ENCODE measurements at regions not wholly inside any gene's neighbourhood (a gene's known extent, or its start where the extent isn't known, plus 50 kb on each side); places are given as distances from the start of the nearest gene placed in this dataset.

DNA sequence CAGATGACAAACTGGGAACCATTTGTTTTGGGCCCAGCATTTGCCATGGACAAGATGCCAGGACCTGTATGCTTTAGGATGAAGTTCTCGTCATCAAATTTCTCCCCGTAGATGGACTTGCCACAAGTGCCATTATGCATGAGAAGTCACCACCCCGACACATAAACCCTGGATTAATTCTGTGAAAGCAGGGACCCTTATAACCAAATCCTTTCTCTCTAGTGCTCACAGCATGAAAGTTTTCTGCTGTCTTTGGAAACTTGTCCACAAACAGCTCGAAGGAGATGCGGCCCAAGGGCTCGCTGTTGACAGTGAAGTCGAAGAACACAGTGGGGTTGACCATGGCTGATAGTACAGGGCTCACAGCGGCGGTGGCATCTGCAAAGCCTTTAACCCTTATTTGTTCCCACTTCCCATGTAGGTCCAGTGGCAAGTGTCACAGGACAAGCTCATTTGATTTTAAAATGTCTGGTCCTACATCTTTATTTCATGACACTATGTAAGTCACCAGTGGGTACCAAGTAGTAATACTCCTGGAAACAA is 75.2 kb upstream of the MIR17HG start:
- no peak for DNase-seq (ENCODE audit: low spot score)

DNA sequence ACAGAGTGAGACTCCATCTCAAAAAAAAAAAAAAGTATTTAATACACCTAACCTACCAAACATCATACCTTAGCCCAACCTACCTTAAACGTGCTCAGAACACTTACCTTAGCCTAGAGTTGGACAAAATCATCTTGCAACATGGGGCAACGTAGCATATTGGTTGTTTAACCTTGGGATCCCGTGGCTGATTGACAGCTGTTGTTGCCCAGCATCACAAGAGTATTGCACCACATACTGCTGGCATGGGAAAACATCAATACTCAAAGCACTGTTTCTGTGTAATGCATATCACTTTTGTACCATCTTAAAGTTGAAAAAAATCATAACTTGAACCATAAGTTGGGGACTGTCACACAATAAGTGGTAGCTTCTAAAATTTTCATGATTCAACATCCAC is 73.8 kb upstream of the MIR17HG start:
- DNase-seq (ENCODE audit: low spot score), result no peak

DNA sequence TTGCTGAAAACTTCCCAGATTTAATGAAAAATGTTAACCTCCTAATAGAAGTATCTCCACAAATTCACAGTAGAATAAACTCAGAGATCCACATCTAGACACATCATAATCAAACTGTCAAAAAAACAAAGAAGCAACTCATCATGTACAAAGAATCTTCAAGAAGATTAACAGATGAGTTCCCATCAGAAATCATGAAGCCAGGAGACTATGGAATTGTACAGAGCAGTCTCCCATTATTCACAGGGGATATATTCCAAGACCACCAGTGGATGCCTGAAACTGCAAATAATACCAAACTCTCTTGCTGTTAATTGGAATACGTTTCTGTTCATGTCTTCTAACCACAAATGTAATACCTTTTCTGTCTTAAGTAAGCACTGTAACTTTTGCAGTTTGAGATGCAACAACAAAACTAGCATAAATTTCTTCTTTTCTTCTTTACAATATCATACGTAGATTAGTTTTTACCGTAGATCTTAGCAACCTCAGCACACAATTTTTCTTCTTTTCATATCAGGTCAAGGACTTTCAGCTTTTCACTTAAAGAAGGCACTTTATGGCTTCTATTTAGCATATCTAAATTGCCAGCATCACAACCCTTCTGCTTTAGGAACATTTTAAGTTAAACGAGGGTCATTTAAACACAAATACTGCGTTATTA is 70.3 kb upstream of the MIR17HG start:
- DNase-seq (ENCODE audit: low spot score), result no peak

DNA sequence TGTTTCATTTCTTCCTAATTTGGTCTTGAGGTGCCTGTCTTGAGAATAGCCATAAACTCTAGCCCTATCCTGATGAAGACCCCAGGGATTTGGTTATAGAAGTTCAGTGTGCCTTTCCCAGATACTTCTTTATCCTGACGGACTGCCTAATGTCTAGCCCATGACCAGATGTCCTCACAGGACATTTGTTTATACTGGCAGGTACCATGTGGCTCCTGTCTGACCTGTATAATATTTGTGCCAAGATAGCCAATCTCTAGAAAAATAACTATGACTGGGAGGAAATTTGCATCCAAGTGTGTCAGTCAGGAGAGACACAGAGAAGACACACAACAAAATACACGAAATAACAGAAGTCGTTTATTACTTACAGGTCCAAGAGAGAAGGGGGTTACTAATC is 69.2 kb upstream of the MIR17HG start:
- DNase-seq (ENCODE audit: low spot score), result no peak

DNA sequence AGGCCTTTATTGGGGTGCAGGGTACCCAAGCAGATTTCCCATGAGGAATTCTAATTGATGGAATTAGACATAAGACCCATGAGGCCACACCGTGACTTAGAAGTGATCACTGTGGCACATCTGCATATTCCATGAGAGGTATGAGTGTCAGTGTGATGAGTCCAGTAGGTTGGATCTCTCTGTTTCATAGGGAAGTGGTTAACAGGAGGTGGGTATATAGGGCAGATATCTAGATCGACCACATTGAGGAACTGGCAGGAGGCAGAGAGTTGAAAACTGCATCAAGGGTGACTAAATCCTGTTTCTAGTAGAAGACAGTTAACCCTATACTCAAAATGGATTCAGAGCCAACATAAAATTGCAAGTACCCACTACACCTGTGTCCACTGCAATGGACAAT is 68.6 kb upstream of the MIR17HG start:
- no peak for DNase-seq (ENCODE audit: low spot score)

DNA sequence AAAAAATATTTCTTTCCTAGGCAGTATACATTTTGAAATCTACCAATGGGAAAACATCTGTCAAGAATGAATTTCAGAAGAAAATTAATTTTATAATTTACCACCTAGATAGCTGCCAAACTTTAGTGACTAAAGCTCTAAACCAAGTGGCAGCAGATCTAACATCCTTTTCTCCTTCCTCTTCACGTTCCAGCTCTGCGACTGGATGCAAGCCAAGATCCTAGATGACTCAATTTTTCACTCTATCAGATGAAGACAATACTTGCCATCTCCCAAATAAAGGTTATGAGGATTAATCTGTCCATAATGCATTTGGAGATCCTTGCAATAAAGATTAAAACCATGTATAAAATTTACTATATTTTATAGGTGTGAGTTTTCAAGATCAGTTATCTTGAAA is 66.7 kb upstream of the MIR17HG start:
- DNase-seq (ENCODE audit: low spot score), result no peak

DNA sequence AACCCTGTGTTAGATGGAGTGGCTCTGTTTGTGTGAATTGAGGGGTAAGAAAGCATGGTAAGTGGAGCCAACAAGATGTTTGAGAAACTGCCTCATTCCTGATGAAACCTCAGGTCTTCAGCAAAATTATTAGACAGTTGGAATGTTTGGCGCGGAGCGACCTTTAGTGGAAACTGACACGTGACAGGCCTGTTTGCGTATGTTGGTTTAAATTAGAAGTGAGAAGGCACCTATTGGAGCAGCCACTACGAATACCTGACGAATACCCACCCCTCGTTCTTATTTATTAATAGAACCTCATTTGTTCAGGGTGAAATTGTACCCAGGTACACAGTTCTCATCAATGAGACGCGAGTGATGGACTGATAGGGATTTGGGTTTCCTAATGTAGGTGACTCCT is 63.2 kb upstream of the MIR17HG start:
- no peak for DNase-seq (ENCODE audit: low spot score)

DNA sequence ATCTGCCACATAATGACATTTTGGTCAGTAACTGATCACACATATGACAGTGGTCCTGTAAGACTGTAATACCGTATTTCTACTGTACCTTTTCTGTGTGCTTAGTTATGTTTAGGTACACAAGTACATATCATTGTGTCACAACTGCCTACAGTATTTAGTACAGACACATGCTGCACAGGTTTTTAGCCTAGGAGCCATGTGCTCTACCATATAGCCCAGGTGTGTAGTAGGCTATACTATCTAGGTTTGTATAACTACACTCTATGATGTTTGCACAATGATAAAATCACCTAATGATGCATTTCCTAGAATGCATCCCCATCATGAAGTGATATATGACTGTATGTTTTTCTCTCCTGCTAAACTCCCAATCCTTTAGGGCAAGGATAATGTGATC is 61.2 kb upstream of the MIR17HG start:
- DNase-seq (ENCODE audit: low spot score), result no peak

DNA sequence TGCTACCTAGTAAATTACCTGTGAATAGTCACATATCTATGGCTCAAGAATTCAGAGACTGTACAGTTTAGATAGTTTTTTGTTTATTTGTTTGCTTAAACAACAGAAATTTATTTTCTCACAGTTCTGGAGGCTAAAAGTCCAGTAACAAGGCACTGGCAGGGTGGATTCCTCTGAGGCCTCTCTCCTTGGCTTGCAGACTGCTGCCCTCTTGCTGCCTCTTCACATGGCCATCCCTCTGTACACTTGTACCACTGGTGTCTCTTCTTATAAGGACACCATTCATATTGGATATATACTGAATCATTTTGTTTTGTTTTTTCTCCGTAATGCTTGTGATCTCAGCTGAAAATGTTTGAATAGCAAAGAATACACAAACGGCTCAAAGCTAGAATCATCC is 56.4 kb upstream of the MIR17HG start:
- DNase-seq (ENCODE audit: low spot score), result no peak

DNA sequence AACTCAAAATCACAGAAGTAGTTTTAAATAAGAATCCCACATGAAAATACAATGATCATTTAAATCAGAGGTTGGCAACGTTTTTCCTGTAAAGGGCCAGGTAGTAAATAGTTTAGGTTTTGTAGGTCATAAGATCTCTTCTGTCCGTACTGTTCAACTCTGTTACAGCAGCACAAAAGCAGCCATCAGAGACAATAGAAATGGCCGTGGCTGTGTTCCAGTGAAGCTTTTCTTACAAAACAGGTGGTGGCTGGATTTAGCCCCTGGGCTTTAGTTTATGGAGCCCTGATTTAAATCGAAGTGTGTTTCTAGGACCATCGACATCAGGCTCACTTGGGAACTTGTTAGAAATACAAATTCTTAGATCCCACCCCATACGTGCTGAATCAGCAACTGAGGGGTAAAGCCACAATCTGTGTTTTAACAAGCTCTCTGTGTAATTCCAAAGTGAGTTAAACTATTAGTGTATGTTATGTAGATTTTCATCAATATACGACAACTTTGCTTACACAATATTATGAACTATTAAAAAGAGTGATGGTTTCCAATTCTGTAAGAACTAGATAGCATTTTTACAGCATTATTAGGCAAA is 54.8 kb upstream of the MIR17HG start:
- no peak for DNase-seq (ENCODE audit: low spot score)

DNA sequence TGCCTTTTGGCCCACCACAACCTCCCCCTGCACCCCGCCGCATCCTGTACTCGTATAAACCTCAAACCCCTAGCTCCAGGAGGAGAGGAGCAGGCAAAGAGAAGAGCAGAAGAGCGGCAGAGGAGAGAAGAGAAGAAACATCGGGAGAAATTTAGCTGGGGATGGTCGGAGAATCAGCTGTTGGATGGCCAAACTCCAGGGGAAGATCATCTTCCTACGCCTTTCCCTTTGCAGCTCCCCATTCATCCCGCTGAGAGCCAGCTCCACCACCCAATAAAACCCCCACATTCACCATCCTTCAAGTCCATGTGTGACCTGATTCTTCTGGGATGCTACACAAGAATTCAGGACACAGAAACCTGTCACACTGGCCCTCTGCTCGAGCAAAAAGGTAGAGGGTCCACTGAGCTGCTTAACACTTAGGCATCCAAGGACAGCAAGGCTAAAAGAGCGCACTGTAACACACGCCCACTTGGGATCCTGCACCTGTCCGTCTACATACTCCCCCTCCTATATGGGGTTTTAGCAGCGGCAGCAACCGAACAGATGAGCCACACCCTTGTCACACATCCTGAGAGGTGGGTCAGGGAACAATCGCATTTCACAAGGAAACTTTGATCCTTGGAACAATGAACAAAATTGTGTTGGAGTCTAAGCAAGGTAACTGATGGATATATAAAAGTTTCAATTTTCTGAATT is 51.6 kb upstream of the MIR17HG start:
- DNase-seq (ENCODE audit: low spot score), result no peak

DNA sequence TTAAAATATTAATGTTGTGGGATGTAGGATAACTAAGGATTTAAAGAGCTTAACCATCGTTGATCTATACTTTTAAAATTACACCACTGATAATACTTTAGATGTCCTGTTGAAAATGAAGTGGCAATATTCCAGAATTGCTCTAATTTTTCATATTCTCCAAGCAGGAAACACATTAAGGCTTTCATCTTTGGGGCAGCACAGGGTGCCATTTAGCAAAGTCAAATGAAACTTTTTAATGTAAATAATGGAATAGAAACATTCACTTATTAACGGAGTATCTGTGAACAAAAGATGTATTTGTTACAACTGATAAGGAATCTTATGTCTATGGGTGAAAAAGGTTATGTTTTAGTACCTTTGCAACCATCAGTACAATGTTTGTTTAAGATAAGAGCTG is 50.0 kb upstream of the MIR17HG start:
- DNase-seq (ENCODE audit: low spot score), result no peak
